ENCODE measurements at regions not wholly inside any gene's neighbourhood (a gene's known extent, or its start where the extent isn't known, plus 50 kb on each side); places are given as distances from the start of the nearest gene placed in this dataset.

DNA sequence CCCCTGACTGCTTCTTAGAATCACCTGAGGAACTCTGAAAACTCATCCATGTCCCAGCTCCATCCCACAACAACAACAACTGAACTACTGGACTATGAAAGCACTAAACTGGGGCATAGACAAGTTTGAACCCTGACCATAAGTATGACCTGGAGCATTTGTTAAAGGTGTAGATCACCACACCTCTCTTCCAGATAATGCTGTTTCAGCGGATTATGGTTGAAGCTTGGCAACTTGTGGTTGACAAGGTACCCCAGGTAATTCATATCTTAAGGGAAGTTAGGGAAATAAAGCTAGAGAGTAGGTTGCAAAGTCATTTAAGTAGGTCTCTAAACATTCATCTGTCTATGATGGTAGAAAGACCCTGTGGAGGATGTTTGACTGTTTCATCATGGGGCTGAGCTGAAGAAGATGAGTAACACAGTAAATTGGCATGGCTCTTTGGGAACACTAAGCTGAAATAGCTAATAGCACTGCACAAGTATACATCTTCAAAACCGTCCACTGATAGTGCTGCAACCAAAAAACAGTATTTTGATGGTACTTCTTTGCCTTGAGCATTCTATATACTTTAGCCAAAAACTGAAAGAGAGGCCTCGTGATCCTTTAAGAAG is 80.2 kb downstream of the TMEM174 start:
- H3K4me3 ChIP-seq (ENCODE audit: low read depth, low read length), result no peak overlapping the region
- DNase-seq (ENCODE audit: low read depth), result no peak
- TF ChIP-seq, protein P1, sequence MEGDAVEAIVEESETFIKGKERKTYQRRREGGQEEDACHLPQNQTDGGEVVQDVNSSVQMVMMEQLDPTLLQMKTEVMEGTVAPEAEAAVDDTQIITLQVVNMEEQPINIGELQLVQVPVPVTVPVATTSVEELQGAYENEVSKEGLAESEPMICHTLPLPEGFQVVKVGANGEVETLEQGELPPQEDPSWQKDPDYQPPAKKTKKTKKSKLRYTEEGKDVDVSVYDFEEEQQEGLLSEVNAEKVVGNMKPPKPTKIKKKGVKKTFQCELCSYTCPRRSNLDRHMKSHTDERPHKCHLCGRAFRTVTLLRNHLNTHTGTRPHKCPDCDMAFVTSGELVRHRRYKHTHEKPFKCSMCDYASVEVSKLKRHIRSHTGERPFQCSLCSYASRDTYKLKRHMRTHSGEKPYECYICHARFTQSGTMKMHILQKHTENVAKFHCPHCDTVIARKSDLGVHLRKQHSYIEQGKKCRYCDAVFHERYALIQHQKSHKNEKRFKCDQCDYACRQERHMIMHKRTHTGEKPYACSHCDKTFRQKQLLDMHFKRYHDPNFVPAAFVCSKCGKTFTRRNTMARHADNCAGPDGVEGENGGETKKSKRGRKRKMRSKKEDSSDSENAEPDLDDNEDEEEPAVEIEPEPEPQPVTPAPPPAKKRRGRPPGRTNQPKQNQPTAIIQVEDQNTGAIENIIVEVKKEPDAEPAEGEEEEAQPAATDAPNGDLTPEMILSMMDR (IDR thresholded peaks at IDR 0.05; ENCODE audit: insufficient read depth, low read length), result no peak

DNA sequence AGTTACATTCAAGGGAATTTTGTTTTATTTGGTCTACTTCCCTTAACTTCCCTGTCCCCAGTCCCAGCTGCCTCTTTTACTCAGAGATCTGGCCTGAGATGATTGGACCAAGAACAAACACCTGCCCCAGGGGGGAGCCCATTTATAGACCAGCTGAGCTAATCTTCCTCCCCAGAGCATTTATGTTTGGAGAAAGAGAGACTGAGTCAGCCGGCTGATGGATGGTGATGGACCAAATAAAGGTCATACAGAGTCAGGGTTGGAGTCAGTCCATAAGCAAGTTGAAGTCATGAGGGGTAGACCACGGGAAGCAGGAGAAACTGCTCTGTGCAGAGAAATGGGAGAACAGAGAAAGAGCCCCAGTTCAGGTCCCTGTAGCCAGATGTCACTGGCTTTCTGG is 77.7 kb downstream of the TMEM174 start:
- TF ChIP-seq, protein P1 (IDR thresholded peaks at IDR 0.05; ENCODE audit: insufficient read depth, low read length), result no peak
- H3K4me3 ChIP-seq (ENCODE audit: low read depth, low read length), result no peak overlapping the region
- DNase-seq (ENCODE audit: low read depth), result no peak

DNA sequence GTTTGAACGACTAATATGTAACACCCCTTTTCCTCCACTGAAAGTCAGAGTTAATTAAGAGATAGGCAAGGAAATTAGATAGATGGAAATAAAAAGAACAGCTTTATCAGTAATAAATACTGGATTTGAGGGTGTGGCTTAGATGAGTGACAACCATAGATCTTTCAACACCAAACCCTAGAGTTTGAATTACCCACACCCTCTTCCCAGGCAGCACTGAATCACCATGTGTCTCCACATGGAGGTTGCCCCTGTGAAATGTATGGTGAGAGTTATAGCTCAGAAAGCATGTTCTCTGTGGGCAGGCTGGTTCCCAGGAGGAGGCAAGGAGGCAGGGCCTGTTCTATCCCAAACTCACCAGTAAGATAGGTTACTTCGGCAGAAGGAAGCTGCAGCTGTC is 69.7 kb downstream of the TMEM174 start:
- no peak overlapping the region for H3K4me3 ChIP-seq (ENCODE audit: low read depth, low read length)
- no peak for DNase-seq (ENCODE audit: low read depth)
- TF ChIP-seq, protein P1 (IDR thresholded peaks at IDR 0.05; ENCODE audit: insufficient read depth, low read length), result no peak

DNA sequence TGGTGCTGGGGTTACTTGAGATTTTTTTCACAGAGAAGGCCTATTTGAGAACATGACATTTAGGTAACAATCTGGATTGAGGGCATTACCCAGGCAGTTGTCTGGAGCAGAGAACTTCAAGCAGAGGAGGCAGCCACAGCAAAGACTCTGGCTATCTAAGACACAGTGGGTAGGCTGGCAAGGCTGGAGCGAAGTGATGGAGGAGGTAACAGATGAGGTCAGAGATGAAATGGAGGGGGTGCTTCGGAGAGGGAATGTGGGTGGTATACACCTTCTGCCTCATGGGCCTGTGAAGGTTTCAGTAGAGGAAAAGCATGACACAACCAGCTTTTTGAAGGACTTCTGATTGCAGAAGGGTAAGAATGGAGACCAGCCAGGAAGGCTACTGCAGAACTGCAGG is 65.9 kb downstream of the TMEM174 start:
- H3K4me3 ChIP-seq (ENCODE audit: low read depth, low read length), result no peak overlapping the region

DNA sequence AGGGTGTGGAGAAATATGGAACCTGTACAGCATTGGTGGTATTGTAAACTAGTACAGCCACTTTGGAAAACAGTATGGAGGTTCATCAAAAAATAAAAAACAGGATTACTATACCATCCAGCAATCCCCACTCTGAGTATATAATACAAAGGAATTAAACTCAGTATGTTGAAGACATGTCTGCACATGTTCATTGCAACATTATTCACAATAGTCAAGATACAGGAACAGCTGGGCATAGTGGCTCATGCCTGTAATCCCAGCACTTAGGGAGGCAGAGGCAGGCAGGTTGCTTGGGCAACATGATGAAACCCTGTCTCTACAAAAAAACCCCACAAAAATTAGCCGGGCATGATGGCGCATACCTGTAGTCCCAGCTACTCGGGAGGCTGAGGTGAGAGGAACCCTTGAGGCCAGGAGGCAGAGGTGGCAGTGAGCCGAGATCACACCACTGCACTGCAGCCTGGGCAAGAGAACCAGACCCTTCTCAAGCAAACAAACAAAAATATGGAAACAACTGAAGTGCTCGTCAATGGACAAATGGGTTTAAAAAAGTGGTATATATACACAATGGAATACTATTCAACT is 63.6 kb downstream of the TMEM174 start:
- no peak for DNase-seq (ENCODE audit: low read depth)
- no peak overlapping the region for H3K4me3 ChIP-seq (ENCODE audit: low read depth, low read length)
- TF ChIP-seq, protein P1 (IDR thresholded peaks at IDR 0.05; ENCODE audit: insufficient read depth, low read length), result no peak

More for the DNA sequence above, 65.9 kb downstream of the TMEM174 start:
- TF ChIP-seq, protein P1 (IDR thresholded peaks at IDR 0.05; ENCODE audit: insufficient read depth, low read length), result no peak
- DNase-seq (ENCODE audit: low read depth), result no peak

DNA sequence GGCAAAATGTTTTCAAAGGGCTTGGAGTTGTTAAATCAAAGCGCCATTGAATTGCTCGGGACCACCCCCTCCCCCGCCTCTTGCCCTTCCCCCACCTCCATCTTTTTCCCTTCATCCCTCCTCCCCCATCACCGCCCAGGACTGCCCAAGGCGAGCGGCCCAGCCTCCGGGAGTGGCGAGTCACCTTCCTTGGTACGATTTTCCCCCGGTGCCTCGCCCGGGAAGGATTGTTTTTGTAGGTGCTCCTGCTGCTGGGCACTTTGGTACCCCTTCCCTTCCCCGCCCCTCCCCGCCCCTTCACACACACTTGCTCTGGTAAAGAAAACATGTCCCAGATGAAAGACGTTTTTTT is 61.2 kb downstream of the TMEM174 start:
- no peak for DNase-seq (ENCODE audit: low read depth)
- TF ChIP-seq, protein P1 (IDR thresholded peaks at IDR 0.05; ENCODE audit: insufficient read depth, low read length), result no peak
- no peak overlapping the region for H3K4me3 ChIP-seq (ENCODE audit: low read depth, low read length)

Measured in fibroblast of the aortic adventitia (primary cell).